NB4 (cell line): ENCODE measurements at regions not wholly inside any gene's neighbourhood (a gene's known extent, or its start where the extent isn't known, plus 50 kb on each side); places are given as distances from the start of the nearest gene placed in this dataset.
"Not testable (repeated sequence)": the region's sequence is repeated elsewhere in the genome, so short reads cannot be mapped to it uniquely, and the experiment has no call there.

Experiments used
- DNase-seq: peaks from one replicate; pipeline ENCODE4 v3.0.0; 2010; ENCODE audit warnings: low read depth
- H3K4me3 ChIP-seq: one replicate; pipeline ENCODE4 v1.5.1; 2011; ENCODE audit warnings: mild to moderate bottlenecking, low read depth, low read length, moderate library complexity
- CTCF ChIP-seq: IDR thresholded peaks from one replicate; pipeline ENCODE4 v1.5.1; 2012; ENCODE audit warnings: low read depth, low read length
- MAX ChIP-seq: IDR thresholded peaks from 2 replicates; pipeline ENCODE4 v1.6.1; 2011; ENCODE audit warnings: low read depth, low read length
- MYC ChIP-seq: IDR thresholded peaks from 2 replicates; pipeline ENCODE4 v1.6.1; 2011; ENCODE audit warnings: low read depth, low read length
- POLR2A ChIP-seq: IDR thresholded peaks from 2 replicates; pipeline ENCODE4 v1.6.1; 2011; ENCODE audit warnings: mild to moderate bottlenecking; ENCODE audit not compliant: insufficient read length; ENCODE audit errors: extremely low read depth

- no peak for DNase-seq
- TF ChIP-seq POLR2A (no peak), MYC (no peak), CTCF (no peak), MAX (no peak)
- H3K4me3 ChIP-seq = no peak overlapping the region
Observed at GRCh38 chr4:156298230-156298629, 344.6 kb upstream of the CTSO start.

GRCh38 chr4:156295676-156296195, 342.1 kb upstream of the CTSO start:
- H3K4me3 ChIP-seq = no peak overlapping the region
- no peak for TF ChIP-seq MAX
- TF ChIP-seq POLR2A = no peak
- TF ChIP-seq CTCF = no peak
- TF ChIP-seq MYC = no peak
- DNase-seq = no peak

- no peak overlapping the region for H3K4me3 ChIP-seq
- peak; percentile 47 for DNase-seq
- TF ChIP-seq POLR2A (no peak), MAX (no peak), CTCF (peak; percentile 5), MYC (no peak)
Observed at GRCh38 chr4:156294577-156294976, 340.9 kb upstream of the CTSO start.

- no peak for DNase-seq
- TF ChIP-seq POLR2A (no peak), MYC (no peak), MAX (no peak)
- H3K4me3 ChIP-seq = no peak overlapping the region
Observed at GRCh38 chr4:156293657-156294297, 340.1 kb upstream of the CTSO start.

GRCh38 chr4:156291317-156291716, 337.7 kb upstream of the CTSO start:
- no peak for TF ChIP-seq CTCF
- TF ChIP-seq MAX = no peak
- DNase-seq = no peak
- H3K4me3 ChIP-seq = no peak overlapping the region

GRCh38 chr4:156290811-156291210, 337.1 kb upstream of the CTSO start:
- TF ChIP-seq MYC = no peak
- no peak for TF ChIP-seq POLR2A
- TF ChIP-seq CTCF = no peak
- no peak for TF ChIP-seq MAX
- no peak for DNase-seq
- H3K4me3 ChIP-seq = no peak overlapping the region

GRCh38 chr4:156290026-156290425, 336.4 kb upstream of the CTSO start:
- H3K4me3 ChIP-seq, DNase-seq: not testable (repeated sequence)
